BJ (cell line): ENCODE measurements at regions not wholly inside any gene's neighbourhood (a gene's known extent, or its start where the extent isn't known, plus 50 kb on each side); places are given as distances from the start of the nearest gene placed in this dataset.

ENCODE experiments used
- CTCF ChIA-PET: fragments of 350-600 bp; formaldehyde crosslinking; extraction: SDS; loops from one replicate; lab custom pipeline; 2021; ENCODE audit warnings: antibody characterized with exemption, inconsistent platforms; lab: Yijun Ruan, JAX
- POLR2A ChIA-PET: fragments of 300-600 bp; sonication (Branson Sonifier 250); formaldehyde crosslinking; extraction: SDS; loops from one replicate; lab custom pipeline; 2021; ENCODE audit warnings: antibody characterized with exemption; lab: Charles Lee
- DNase-seq: peaks from one replicate; pipeline ENCODE4 v3.0.0-alpha.2; 2011; ENCODE audit warnings: low read depth
- H3K27me3 ChIP-seq: 2 replicates; pipeline ENCODE4 v1.6.0; 2011; ENCODE audit warnings: low read length; ENCODE audit not compliant: control insufficient read depth, insufficient read depth
- H3K36me3 ChIP-seq: 2 replicates; pipeline ENCODE4 v1.5.1; 2011; ENCODE audit warnings: low read length; ENCODE audit not compliant: control insufficient read depth, insufficient read depth
- H3K4me3 ChIP-seq: 2 replicates; pipeline ENCODE4 v1.5.1; 2011; ENCODE audit warnings: low read depth, mild to moderate bottlenecking, control low read depth, low read length
- TF ChIP-seq, protein P1 (sequence below): IDR thresholded peaks from 2 replicates; pipeline ENCODE4 v1.5.1; 2011; ENCODE audit warnings: low read depth, mild to moderate bottlenecking, control low read depth, inconsistent platforms, low read length, moderate library complexity; ENCODE audit not compliant: insufficient read depth

GRCh38 chr16:64740261-64740660 is 381.6 kb downstream of the CDH11 start:
- no peak for DNase-seq
- Histone ChIP-seq H3K36me3 (no peaks in the 10 kb centered on the region), H3K4me3 (no peak overlapping the region), H3K27me3 (no peaks in the 10 kb centered on the region)
- ChIA-PET POLR2A (no interaction called here), CTCF (no interaction called here)
- TF ChIP-seq, protein P1, sequence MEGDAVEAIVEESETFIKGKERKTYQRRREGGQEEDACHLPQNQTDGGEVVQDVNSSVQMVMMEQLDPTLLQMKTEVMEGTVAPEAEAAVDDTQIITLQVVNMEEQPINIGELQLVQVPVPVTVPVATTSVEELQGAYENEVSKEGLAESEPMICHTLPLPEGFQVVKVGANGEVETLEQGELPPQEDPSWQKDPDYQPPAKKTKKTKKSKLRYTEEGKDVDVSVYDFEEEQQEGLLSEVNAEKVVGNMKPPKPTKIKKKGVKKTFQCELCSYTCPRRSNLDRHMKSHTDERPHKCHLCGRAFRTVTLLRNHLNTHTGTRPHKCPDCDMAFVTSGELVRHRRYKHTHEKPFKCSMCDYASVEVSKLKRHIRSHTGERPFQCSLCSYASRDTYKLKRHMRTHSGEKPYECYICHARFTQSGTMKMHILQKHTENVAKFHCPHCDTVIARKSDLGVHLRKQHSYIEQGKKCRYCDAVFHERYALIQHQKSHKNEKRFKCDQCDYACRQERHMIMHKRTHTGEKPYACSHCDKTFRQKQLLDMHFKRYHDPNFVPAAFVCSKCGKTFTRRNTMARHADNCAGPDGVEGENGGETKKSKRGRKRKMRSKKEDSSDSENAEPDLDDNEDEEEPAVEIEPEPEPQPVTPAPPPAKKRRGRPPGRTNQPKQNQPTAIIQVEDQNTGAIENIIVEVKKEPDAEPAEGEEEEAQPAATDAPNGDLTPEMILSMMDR = no peak

DNA sequence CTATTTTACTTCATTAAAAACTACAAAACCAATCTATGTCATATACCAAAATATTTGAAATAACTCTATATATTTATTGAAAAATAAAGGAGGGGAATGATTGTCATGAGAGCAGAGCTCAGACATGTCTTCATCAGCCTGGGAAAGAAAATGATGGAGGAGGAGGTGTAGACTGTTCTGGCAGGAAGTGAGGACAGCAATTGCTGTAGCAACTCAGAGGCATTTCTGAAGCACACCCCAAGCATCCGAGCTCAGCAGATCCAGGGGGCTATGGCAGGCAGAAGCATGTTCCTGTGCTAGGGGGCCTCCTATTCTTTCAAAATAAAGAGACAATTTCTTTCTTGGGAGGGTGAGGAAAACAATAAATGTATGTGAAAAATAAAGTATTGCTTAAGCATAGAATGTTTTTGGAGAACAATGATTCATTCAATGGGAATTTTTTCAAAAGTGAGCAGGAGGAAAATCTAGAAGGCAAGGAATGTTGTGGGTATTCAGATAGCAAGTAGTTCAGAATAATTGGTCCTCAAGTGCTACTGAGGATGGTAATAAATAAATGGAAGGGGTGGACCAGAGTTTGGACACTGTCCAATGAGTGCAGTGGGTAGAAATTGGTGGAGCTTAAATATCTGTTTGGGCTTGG is 383.4 kb downstream of the CDH11 start:
- ChIA-PET CTCF (no interaction called here), POLR2A (interaction anchor here (0.7 kb wide), 1 partner anchor 264 kb away, joined by 4 read pairs; no protein-coding TSS in a partner anchor)
- Histone ChIP-seq H3K4me3 (no peak overlapping the region), H3K27me3 (no peaks in the 10 kb centered on the region), H3K36me3 (no peaks in the 10 kb centered on the region)
- TF ChIP-seq, protein P1 = no peak
- DNase-seq = peak; percentile 37

- Histone ChIP-seq H3K27me3 (no peaks in the 10 kb centered on the region), H3K4me3 (no peak overlapping the region), H3K36me3 (no peaks in the 10 kb centered on the region)
- no peak for DNase-seq
- TF ChIP-seq, protein P1 = no peak
- CTCF ChIA-PET = no interaction called here
- POLR2A ChIA-PET = no interaction called here
Measured at GRCh38 chr16:64736857-64737256, 385.0 kb downstream of the CDH11 start.

GRCh38 chr16:64731891-64732290 is 390.0 kb downstream of the CDH11 start:
- H3K27me3 ChIP-seq = no peaks in the 10 kb centered on the region
- DNase-seq = no peak

DNA sequence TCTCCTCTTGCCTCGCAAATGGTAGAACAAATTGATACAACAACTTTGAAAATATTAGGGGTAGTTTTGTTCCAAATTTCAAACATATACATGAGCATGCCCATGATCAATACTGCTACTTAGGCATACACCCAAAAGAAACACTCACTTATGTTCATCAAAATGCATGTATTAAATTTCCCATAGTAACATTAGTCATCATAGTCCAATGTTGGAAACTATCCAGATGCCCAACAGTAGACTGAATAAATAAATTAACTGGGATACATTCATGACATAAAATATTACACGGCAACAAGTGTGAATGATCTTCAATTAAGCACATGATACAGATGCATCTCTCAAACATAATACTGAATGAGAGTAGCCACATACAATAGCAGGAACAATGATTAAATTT is 391.6 kb downstream of the CDH11 start:
- ChIA-PET CTCF (no interaction called here), POLR2A (no interaction called here)
- Histone ChIP-seq H3K4me3 (no peak overlapping the region), H3K27me3 (no peaks in the 10 kb centered on the region), H3K36me3 (no peaks in the 10 kb centered on the region)
- no peak for DNase-seq
- TF ChIP-seq, protein P1 = no peak

More at GRCh38 chr16:64731891-64732290, 390.0 kb downstream of the CDH11 start:
- TF ChIP-seq, protein P1 = no peak
- CTCF ChIA-PET = no interaction called here
- Histone ChIP-seq H3K36me3 (no peaks in the 10 kb centered on the region), H3K4me3 (no peak overlapping the region)
- POLR2A ChIA-PET = no interaction called here
